ENCODE measurements at regions not wholly inside any gene's neighbourhood (a gene's known extent, or its start where the extent isn't known, plus 50 kb on each side); places are given as distances from the start of the nearest gene placed in this dataset.
"Not testable (repeated sequence)": the region's sequence is repeated elsewhere in the genome, so short reads cannot be mapped to it uniquely, and the experiment has no call there.

DNA sequence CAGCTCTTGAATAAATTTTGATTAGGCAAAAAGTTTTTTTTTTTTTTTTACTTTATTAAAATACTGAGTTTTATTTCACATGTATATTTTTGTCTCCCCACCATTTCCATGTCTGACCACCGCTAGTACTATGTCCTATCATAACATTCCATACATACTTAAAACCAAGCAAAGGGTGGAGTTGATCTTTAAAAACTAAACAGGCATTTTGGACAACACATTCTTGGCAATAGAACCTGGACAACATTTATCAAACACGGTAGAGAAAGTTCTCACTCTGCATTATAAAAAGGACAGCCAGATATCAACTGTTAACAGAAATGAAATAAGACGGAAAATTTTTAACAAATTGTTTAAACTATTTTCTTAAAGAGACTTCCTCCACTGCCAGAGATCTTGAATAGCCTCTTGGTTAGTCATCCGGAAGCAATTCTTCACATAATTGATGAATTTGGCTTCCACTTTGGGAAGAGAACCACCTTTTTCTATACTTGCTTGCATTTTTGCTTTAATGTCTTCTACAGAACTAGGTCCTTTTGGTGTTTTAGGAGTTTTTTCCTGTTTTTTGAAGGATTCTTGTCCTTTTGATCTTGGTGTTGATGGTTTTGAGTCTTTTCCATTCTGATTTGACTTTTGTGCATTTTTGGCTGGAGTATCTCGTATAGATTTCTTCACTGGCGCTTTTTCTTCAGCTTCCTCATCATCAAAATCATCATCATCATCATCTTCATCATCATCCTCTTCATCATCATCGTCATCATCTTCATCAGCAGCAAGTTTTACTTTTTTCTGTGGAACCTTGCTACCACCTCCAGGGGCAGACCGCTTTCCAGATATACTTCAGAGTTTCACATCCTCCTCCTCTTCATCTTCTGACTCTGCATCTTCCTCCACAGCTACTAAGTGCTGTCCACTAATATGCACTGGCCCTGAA lies 58.7 kb downstream of the POU5F2 start:
- not testable (repeated sequence) for DNase-seq

- no peak for DNase-seq
Measured at GRCh38 chr5:93681432-93681831, 60.0 kb downstream of the POU5F2 start.

DNA sequence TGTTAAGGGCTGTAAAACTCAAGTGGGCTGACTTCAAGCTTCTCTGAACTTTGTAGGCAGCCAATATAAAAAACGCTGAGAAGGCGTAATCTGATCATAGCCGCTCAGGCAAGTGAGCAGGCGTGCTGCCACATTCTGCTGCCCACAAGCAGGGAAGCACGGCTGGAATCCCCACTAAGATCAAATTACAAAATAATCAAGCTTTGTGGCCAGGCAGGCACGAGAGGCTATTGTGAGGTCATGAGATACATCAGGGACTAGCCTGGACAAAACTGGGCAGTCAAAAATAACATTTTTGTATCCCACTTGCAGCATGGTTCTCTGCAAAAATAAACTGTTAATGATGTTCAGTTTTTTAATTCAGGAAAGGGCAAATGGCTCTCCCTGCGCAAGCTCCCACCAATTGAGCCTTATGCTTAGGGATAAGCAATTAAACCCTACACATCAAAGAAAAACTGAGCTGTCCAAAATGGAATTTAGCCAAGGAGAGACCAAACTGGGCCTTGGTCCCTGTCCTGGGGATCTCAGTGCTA lies 64.0 kb downstream of the POU5F2 start:
- DNase-seq: peak; percentile 2 to 16

DNA sequence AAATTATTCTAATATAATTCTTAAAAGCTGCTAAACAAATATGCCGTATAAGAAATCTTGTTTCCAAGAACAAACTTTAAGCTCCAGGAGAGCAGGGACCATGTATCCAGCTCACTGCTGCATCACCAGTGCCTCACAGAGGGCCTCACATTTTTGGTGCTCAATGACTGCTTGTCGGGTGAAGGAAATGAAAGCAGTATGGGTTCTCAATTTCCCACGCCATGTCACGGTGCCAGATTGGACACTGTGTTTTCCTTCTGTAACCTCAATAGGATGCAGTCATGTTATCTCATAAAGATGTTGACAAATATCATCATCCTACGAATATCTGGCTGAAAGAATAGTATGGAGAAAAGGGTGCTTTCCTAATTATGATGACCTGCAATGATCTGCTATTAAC lies 64.7 kb downstream of the POU5F2 start:
- DNase-seq: no peak

GRCh38 chr5:93675460-93676450 lies 65.6 kb downstream of the POU5F2 start:
- peak; percentile 69 to 76 for DNase-seq

- DNase-seq: no peak
Measured at GRCh38 chr5:93674866-93675459, 66.4 kb downstream of the POU5F2 start.

DNA sequence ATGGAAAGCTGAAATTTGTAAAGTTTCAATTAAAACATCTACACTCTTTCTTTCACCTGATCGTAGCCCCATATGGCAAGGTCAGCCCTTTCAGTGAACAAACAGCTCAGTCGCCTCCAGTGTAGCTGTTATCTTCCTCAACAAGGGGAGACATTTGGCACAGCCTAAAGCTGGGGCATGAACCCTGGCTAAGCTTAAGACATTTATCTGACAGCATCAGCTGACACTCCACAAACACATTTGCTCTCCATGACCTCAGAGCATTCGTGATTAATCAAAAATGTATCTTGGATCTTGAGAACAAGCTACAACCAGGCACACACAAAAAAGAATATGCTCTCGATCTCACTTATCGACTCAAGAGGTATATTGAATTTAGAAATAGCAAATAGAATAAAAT lies 67.3 kb downstream of the POU5F2 start:
- no peak for DNase-seq

- DNase-seq: no peak
Measured at GRCh38 chr5:93673316-93673954, 68.0 kb downstream of the POU5F2 start.

DNA sequence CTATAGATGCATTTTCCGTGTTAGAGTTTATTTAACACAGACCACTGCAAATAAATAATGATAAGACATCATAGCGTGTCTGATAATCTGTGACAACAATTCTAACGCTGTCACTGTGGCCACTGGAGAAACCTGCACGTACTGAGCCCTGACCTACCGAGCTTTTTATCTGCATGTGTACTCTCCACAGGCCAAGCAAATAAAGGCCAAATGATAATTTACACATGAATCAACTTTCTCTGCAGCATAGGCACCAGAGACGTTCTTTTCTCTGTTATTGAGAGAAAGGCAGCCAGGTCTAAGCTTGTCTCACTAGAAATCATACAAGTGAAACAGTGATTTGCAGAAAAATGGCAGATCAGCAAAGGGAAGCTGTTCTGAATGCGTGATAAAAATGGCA lies 75.8 kb downstream of the POU5F2 start:
- peak; percentile 31 to 54 for DNase-seq

DNA sequence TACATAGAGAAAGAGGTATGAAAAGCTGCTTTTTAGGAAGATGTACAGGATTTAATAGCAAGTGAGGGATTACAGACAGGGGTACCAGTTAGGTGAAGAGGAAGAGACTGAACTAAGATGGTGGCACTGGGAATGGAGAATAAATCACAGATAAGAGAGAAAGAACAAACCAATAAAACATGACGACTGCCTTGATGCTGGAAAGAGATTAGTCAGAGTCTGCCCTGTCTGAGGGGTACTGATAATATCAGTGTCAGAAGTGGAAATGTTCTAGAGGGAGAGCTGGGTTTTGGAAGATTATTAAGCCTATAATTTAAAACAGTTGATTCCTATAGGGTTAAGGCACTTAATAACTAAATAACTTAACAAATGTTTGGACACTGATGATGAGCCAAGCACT lies 77.7 kb downstream of the NR2F1 start:
- DNase-seq: no peak

GRCh38 chr5:93658044-93658443 lies 75.0 kb downstream of the NR2F1 start:
- DNase-seq: no peak

- no peak for DNase-seq
Measured at GRCh38 chr5:93654676-93655075, 71.7 kb downstream of the NR2F1 start.

DNA sequence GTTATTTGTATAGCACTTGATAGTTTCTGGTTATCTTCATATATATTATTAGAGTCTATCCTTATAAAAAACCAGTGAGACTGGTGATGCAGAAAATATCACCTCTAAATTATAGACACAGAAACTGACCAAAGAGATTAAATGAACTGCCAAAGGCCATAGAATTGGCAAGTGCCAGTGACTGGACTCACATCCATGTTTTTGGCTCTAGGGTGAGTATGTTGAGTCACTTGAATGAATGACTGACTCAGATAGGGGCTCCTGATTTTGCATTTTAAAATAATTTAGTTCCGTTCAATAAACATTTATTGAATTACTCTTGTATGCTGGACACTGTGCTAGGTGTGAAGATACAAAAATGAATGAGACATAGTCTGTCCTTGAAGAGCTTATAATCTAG lies 70.7 kb downstream of the NR2F1 start:
- no peak for DNase-seq

- no peak for DNase-seq
Measured at GRCh38 chr5:93649234-93649900, 66.3 kb downstream of the NR2F1 start.

DNA sequence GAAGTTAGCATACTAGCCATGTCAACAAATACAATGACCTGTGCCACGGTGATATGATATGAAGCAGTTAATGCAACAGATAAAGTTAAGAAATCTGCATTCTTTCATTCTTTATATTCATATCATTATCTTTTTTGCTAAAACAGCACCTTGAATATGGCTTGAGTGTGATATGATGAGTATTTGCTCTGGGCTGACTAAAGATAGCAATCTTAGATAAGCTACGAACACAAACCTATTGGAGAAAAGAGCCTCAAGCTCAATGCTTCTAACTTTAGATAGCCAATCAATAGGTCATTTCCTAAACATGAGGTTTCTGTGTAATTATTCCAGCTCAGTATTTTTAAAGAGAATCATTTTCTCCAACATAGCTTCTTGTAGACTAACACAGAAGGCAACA lies 61.7 kb downstream of the NR2F1 start:
- no peak for DNase-seq

All from NCI-H1930 (cell line).